Erythroblast (primary cell): ENCODE measurements at regions not wholly inside any gene's neighbourhood (a gene's known extent, or its start where the extent isn't known, plus 50 kb on each side); places are given as distances from the start of the nearest gene placed in this dataset.

Experiments
- GATA1 ChIP-seq: IDR thresholded peaks from 2 replicates; pipeline ENCODE4 v1.6.1; 2011; ENCODE audit warnings: low read depth, mild to moderate bottlenecking, control low read depth, low read length, moderate library complexity
- POLR2A ChIP-seq: IDR thresholded peaks from 2 replicates; pipeline ENCODE4 v1.6.1; 2011; ENCODE audit warnings: mild to moderate bottlenecking, low read length

DNA sequence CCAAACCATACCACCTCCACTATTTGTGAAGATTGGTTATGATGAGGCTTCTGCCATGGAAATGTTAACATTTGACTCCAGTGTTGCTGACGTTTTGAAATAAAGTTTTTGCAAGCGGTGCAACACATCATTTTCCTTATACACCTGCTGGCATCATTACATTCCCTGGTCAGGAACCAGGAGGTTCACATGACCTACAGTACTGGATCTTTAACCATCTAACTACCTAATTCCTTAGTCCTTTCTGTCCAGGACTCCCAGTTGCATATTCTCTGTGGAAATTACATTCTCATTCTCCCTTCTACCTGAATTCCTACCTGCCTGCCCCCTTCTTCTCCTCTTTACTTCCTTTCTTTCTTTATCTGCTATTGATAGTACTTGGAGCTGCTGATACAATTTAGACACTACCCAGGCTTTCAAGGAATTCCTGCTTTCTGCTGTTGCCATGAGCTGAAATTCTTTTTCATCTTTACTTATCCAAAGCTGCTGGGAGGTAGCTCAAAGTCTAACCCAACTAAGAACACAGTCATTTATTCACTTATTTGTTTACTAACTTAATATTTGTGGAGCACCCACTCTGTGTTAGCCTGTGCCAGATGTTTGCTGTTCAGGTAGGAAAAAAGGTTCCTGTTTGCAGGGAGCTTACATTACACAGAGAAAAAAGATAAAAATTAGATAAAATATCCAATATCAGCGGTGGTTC is 144.2 kb downstream of the EDEM1 start:
- TF ChIP-seq POLR2A (no peak), GATA1 (no peak)
